Common myeloid progenitor, CD34-positive (primary cell): ENCODE measurements at regions not wholly inside any gene's neighbourhood (a gene's known extent, or its start where the extent isn't known, plus 50 kb on each side); places are given as distances from the start of the nearest gene placed in this dataset.

Experiments used
- CTCF ChIA-PET: fragments of 350-600 bp; sonication (Branson Sonifier 250); formaldehyde crosslinking; loops from one replicate; lab custom pipeline; 2021; ENCODE audit warnings: antibody characterized with exemption; lab: Charles Lee
- POLR2A ChIA-PET: fragments of 350-600 bp; sonication (Branson Sonifier 250); formaldehyde crosslinking; loops from one replicate; lab custom pipeline; 2021; ENCODE audit warnings: antibody characterized with exemption; lab: Charles Lee
- DNase-seq, 3 donors: peaks; one replicate each; pipeline versions ENCODE4 v3.0.0 to v3.0.0-alpha.2; 2013
- H3K27ac ChIP-seq, 2 experiments: 1 replicate in 1 of 2; 2 replicates in 1 of 2; pipeline ENCODE4 v1.7.0; 2013; ENCODE audit warnings: inconsistent platforms in 2 of 2, low read length in 2 of 2, mild to moderate bottlenecking in 2 of 2, low read depth in 1 of 2, moderate library complexity in 1 of 2; ENCODE audit not compliant: severe bottlenecking in 2 of 2, insufficient read depth in 1 of 2, poor library complexity in 1 of 2
- H3K27me3 ChIP-seq, 5 experiments: replicated peaks in 2 of 5; 1 replicate in 3 of 5; 2 replicates in 2 of 5; pipeline versions ENCODE4 v1.6.1 to v1.7.0; 2013; ENCODE audit warnings: low read length in 4 of 5, mild to moderate bottlenecking in 2 of 5, moderate library complexity in 2 of 5, inconsistent platforms in 1 of 5; ENCODE audit not compliant: insufficient read depth in 5 of 5, control insufficient read depth in 4 of 5
- H3K36me3 ChIP-seq, 4 experiments: 1 replicate in 2 of 4; 2 replicates in 2 of 4; pipeline versions ENCODE4 v1.6.1 to v1.7.0; 2013; ENCODE audit warnings: low read length in 3 of 4, control low read depth in 1 of 4, mild to moderate bottlenecking in 1 of 4; ENCODE audit not compliant: control insufficient read depth in 4 of 4, insufficient read depth in 4 of 4
- H3K4me1 ChIP-seq, 4 experiments: 1 replicate in 3 of 4; 2 replicates in 1 of 4; pipeline versions ENCODE4 v1.6.1 to v1.7.1; 2013; ENCODE audit warnings: low read length in 3 of 4, mild to moderate bottlenecking in 3 of 4, control low read depth in 1 of 4, inconsistent platforms in 1 of 4, moderate library complexity in 1 of 4; ENCODE audit not compliant: control insufficient read depth in 4 of 4, insufficient read depth in 4 of 4; ENCODE audit errors: control extremely low read depth in 1 of 4
- H3K4me3 ChIP-seq, 7 experiments: 1 replicate in 4 of 7; 2 replicates in 3 of 7; pipeline versions ENCODE4 v1.5.1 to v1.7.0; 2013; ENCODE audit warnings: mild to moderate bottlenecking in 7 of 7, low read length in 6 of 7, moderate library complexity in 6 of 7, inconsistent platforms in 2 of 7, low read depth in 2 of 7, control low read depth in 1 of 7; ENCODE audit not compliant: insufficient read depth in 4 of 7, control insufficient read depth in 1 of 7; ENCODE audit errors: extremely low read depth in 1 of 7
- H3K9me3 ChIP-seq, 5 experiments: 1 replicate in 4 of 5; 2 replicates in 1 of 5; pipeline versions ENCODE4 v1.6.1 to v1.7.1; 2013; ENCODE audit warnings: low read length in 4 of 5, mild to moderate bottlenecking in 2 of 5, inconsistent platforms in 1 of 5, low read depth in 1 of 5, moderate library complexity in 1 of 5; ENCODE audit not compliant: control insufficient read depth in 4 of 5, insufficient read depth in 2 of 5; ENCODE audit errors: control extremely low read depth in 1 of 5
- WGBS: methylation state at CpG from one replicate; pipeline ENCODE4 v1.1.5; 2013; ENCODE audit not compliant: insufficient coverage; 5-methylcytosine and 5-hydroxymethylcytosine counted together

GRCh38 chrX:46407036-46407752 is 138.0 kb downstream of the ZNF674 start:
- Histone ChIP-seq H3K27ac (no peak overlapping the region), H3K4me3 (no peak overlapping the region), H3K4me1 (no peaks in the 10 kb centered on the region), H3K36me3 (no peaks in the 10 kb centered on the region), H3K9me3 (no peaks in the 10 kb centered on the region), H3K27me3 (peaks cover 0 to 4% (median 0%) of the 10 kb centered on the region in 5 experiments)
- ChIA-PET CTCF (interaction anchor here (0.8 to 2.0 kb wide), 5 partner anchors 9 to 31 kb away, joined by 3 to 6 read pairs (median 4); no protein-coding TSS in a partner anchor), POLR2A (no interaction called here)
- DNase-seq, result no peak
- 63% methylated on average over 3 of the region's 6 CpGs for WGBS

- ChIA-PET POLR2A (no interaction called here), CTCF (interaction anchor here (0.6 to 1.0 kb wide), 2 partner anchors 270 to 1082 kb away, joined by 3 to 4 read pairs; no protein-coding TSS in a partner anchor)
- H3K9me3 ChIP-seq, result no peaks in the 10 kb centered on the region
- no peak overlapping the region for H3K4me3 ChIP-seq
- H3K27ac ChIP-seq, result no peak overlapping the region
- no peak for DNase-seq
- 91% methylated on average over 6 of the region's 6 CpGs for WGBS
- no peaks in the 10 kb centered on the region for H3K36me3 ChIP-seq
- H3K27me3 ChIP-seq, result peaks cover 0 to 4% (median 0%) of the 10 kb centered on the region in 5 experiments
- H3K4me1 ChIP-seq, result no peaks in the 10 kb centered on the region
These were observed 140.4 kb downstream of the ZNF674 start for GRCh38 chrX:46404774-46405173.

- Histone ChIP-seq H3K27me3 (peaks cover 0 to 4% (median 0%) of the 10 kb centered on the region in 5 experiments), H3K4me1 (no peaks in the 10 kb centered on the region), H3K9me3 (peaks cover 0 to 2% (median 0%) of the 10 kb centered on the region in 5 experiments), H3K27ac (no peak overlapping the region), H3K36me3 (no peaks in the 10 kb centered on the region), H3K4me3 (no peak overlapping the region)
- no peak for DNase-seq
- CTCF ChIA-PET, result no interaction called here
- POLR2A ChIA-PET, result no interaction called here
- WGBS, result 89% methylated on average over 4 of the region's 5 CpGs
These were observed 144.4 kb downstream of the ZNF674 start for GRCh38 chrX:46400530-46401443.

GRCh38 chrX:46398874-46399273 is 146.3 kb downstream of the ZNF674 start:
- CTCF ChIA-PET, result interaction anchor here (0.9 kb wide), 1 partner anchor 23 kb away, joined by 3 read pairs; no protein-coding TSS in a partner anchor
- no peaks in the 10 kb centered on the region for H3K36me3 ChIP-seq
- no peaks in the 10 kb centered on the region for H3K27me3 ChIP-seq
- no peaks in the 10 kb centered on the region for H3K4me1 ChIP-seq
- H3K4me3 ChIP-seq, result no peak overlapping the region
- 100% methylated on average over 1 of the region's 1 CpG for WGBS
- no peak for DNase-seq
- H3K9me3 ChIP-seq, result peaks cover 0 to 2% (median 0%) of the 10 kb centered on the region in 5 experiments
- no peak overlapping the region for H3K27ac ChIP-seq
- POLR2A ChIA-PET, result interaction anchor here (0.5 kb wide), 1 partner anchor 523 kb away, joined by 3 read pairs; no protein-coding TSS in a partner anchor

GRCh38 chrX:46398126-46398525 is 147.1 kb downstream of the ZNF674 start:
- Histone ChIP-seq H3K27ac (no peak overlapping the region), H3K4me3 (no peak overlapping the region), H3K27me3 (no peaks in the 10 kb centered on the region), H3K36me3 (no peaks in the 10 kb centered on the region), H3K9me3 (peaks cover 0 to 2% (median 0%) of the 10 kb centered on the region in 5 experiments), H3K4me1 (no peaks in the 10 kb centered on the region)
- WGBS, result no CpG with 5 or more reads among the region's 1 CpG
- ChIA-PET POLR2A (no interaction called here), CTCF (interaction anchor here (1.4 kb wide), 1 partner anchor 10 kb away, joined by 4 read pairs; no protein-coding TSS in a partner anchor)
- no peak for DNase-seq

- Histone ChIP-seq H3K4me1 (peaks cover 0 to 3% (median 0%) of the 10 kb centered on the region in 4 experiments), H3K4me3 (no peak overlapping the region), H3K36me3 (no peaks in the 10 kb centered on the region), H3K27ac (no peak overlapping the region), H3K27me3 (no peaks in the 10 kb centered on the region), H3K9me3 (peaks cover 0 to 7% (median 3%) of the 10 kb centered on the region in 5 experiments)
- CTCF ChIA-PET, result no interaction called here
- no peak for DNase-seq
- POLR2A ChIA-PET, result no interaction called here
These were observed 158.7 kb downstream of the ZNF674 start for GRCh38 chrX:46386511-46386910.
